ENCODE measurements at regions not wholly inside any gene's neighbourhood (a gene's known extent, or its start where the extent isn't known, plus 50 kb on each side); places are given as distances from the start of the nearest gene placed in this dataset.
A peak's percentile ranks its signal among the peaks of the same experiment; 100 is the strongest.

DNA sequence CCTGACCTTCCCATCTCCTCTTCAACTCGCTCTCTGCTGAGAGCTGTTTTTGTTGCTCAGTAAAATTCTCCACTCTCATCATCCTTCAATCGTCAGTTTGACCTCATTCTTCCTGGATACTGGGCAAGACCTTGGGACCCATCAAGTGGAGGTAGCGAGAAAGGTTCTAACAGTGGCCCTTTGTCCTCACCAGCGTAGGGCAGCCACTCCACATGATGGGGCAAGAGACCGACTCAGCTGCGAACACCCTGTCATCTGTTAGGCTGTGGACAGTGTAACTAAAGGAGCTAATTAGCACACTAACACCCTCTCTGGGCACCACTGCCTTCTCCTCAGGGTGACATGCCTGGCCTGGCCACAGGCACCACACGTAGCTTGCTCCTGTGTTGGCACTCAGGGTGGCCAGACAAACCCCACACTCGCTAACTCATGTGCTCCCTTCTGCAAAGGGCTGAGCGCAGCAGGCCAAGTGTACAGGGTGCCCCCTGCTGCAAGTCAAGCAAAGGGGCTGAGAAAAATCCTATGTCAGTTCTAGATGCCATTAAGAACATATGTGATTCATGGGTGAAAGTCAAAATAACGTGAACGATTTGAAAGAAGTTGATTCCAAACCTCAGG lies 1216.0 kb downstream of the SLITRK5 start:
- no peak overlapping the region for H2BK15ac ChIP-seq (ENCODE audit: low read depth, low read length)
- intact Hi-C loops (cut with micrococcal nuclease) = no loop called here
- H3K14ac ChIP-seq (replicated peaks; ENCODE audit: low read depth, low read length) = no peak overlapping the region
- no peak overlapping the region for H3K4ac ChIP-seq (ENCODE audit: low read depth, low read length)
- no peaks in the 10 kb centered on the region for H3K36me3 ChIP-seq (ENCODE audit: control insufficient read depth, insufficient read depth, low read length)
- in situ Hi-C loops (cut with MboI; ENCODE audit: low sequenced_read_pairs) = no loop called here
- H3K79me1 ChIP-seq (ENCODE audit: low read depth in 1 of 2, low read length in 2 of 2) = no peaks in the 10 kb centered on the region
- no peak overlapping the region for H2BK20ac ChIP-seq (ENCODE audit: low read depth, low read length)
- no peak overlapping the region for H3K4me3 ChIP-seq (ENCODE audit: insufficient read depth, low read depth, low read length)
- H4K5ac ChIP-seq (ENCODE audit: low read depth, low read length) = no peak overlapping the region
- no peak overlapping the region for H3K9ac ChIP-seq (ENCODE audit: low read depth, low read length)
- no peak overlapping the region for H3K4me2 ChIP-seq (ENCODE audit: low read depth, low read length)
- no peak for ATAC-seq (ENCODE audit: low read depth)
- no peak overlapping the region for H4K8ac ChIP-seq (ENCODE audit: low read depth in 2 of 2, low read length in 2 of 2)
- no peak for TF ChIP-seq SMC3 (IDR thresholded peaks at IDR 0.05; ENCODE audit: low read depth, low read length)
- no peak for TF ChIP-seq RAD21 (IDR thresholded peaks at IDR 0.05; ENCODE audit: low read length)
- no peak for TF ChIP-seq RCOR1 (IDR thresholded peaks at IDR 0.05; ENCODE audit: insufficient replicate concordance, low read length)
- TF ChIP-seq, protein P1, sequence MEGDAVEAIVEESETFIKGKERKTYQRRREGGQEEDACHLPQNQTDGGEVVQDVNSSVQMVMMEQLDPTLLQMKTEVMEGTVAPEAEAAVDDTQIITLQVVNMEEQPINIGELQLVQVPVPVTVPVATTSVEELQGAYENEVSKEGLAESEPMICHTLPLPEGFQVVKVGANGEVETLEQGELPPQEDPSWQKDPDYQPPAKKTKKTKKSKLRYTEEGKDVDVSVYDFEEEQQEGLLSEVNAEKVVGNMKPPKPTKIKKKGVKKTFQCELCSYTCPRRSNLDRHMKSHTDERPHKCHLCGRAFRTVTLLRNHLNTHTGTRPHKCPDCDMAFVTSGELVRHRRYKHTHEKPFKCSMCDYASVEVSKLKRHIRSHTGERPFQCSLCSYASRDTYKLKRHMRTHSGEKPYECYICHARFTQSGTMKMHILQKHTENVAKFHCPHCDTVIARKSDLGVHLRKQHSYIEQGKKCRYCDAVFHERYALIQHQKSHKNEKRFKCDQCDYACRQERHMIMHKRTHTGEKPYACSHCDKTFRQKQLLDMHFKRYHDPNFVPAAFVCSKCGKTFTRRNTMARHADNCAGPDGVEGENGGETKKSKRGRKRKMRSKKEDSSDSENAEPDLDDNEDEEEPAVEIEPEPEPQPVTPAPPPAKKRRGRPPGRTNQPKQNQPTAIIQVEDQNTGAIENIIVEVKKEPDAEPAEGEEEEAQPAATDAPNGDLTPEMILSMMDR (conservative IDR thresholded peaks at IDR 0.05; ENCODE audit: low read depth, low read length) = no peak
- TF ChIP-seq CHD1 (IDR thresholded peaks at IDR 0.05; ENCODE audit: low read depth, low read length) = no peak
- no peak for TF ChIP-seq MXI1 (IDR thresholded peaks at IDR 0.05; ENCODE audit: borderline replicate concordance, low read depth, low read length)
- TF ChIP-seq NFE2L2 (IDR thresholded peaks at IDR 0.05; ENCODE audit: low read depth, low read length) = no peak
- TF ChIP-seq BHLHE40 (IDR thresholded peaks at IDR 0.05; ENCODE audit: low read depth, low read length) = no peak
- no peak for TF ChIP-seq RFX5 (IDR thresholded peaks at IDR 0.05; ENCODE audit: low read depth, low read length)
- no peak for TF ChIP-seq FOS (IDR thresholded peaks at IDR 0.05; ENCODE audit: low read depth, low read length)
- TF ChIP-seq, protein P2, sequence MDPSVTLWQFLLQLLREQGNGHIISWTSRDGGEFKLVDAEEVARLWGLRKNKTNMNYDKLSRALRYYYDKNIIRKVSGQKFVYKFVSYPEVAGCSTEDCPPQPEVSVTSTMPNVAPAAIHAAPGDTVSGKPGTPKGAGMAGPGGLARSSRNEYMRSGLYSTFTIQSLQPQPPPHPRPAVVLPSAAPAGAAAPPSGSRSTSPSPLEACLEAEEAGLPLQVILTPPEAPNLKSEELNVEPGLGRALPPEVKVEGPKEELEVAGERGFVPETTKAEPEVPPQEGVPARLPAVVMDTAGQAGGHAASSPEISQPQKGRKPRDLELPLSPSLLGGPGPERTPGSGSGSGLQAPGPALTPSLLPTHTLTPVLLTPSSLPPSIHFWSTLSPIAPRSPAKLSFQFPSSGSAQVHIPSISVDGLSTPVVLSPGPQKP (IDR thresholded peaks at IDR 0.05; ENCODE audit: borderline replicate concordance, low read depth, low read length) = no peak
- no peak for TF ChIP-seq CEBPB (IDR thresholded peaks at IDR 0.05; ENCODE audit: low read depth, low read length)
- TF ChIP-seq MAFK (IDR thresholded peaks at IDR 0.05; ENCODE audit: low read depth, low read length) = no peak
- no peak for TF ChIP-seq MAZ (IDR thresholded peaks at IDR 0.05; ENCODE audit: borderline replicate concordance, low read depth, low read length)
- no peak for TF ChIP-seq POLR2A (IDR thresholded peaks at IDR 0.05; ENCODE audit: low read depth, low read length)
- no peak for TF ChIP-seq USF2 (IDR thresholded peaks at IDR 0.05; ENCODE audit: low read depth, low read length)
- no peaks in the 10 kb centered on the region for H3K27me3 ChIP-seq (ENCODE audit: control insufficient read depth, insufficient read depth, low read length)
- no peak overlapping the region for H2BK5ac ChIP-seq (ENCODE audit: low read depth, low read length, poor library complexity, severe bottlenecking)
- peaks cover 10% of the 10 kb centered on the region for H3K9me3 ChIP-seq (ENCODE audit: control insufficient read depth, insufficient read depth, low read length)
- no peak overlapping the region for H4K91ac ChIP-seq (ENCODE audit: insufficient read depth, low read depth, low read length)
- dilution Hi-C loops (cut with HindIII; ENCODE audit: low sequenced_read_pairs, unreplicated experiment) = no loop called here
- no peak overlapping the region for H2AK9ac ChIP-seq (replicated peaks; ENCODE audit: low read depth, low read length, poor library complexity)
- 73% methylated on average over 2 of the region's 11 CpGs; no CpG with 5 or more reads in 1 of the 2 experiments for WGBS, 2 experiments (ENCODE audit: extremely low coverage in 2 of 2, insufficient read length in 1 of 2)
- ChIA-PET POLR2A (ENCODE audit: unreplicated experiment) (no interaction called here), CTCF (no interaction called here)
- peak overlapping the region; percentile 43 for H2AFZ ChIP-seq (replicated peaks; ENCODE audit: low read length, poor library complexity)
- no peaks in the 10 kb centered on the region for H3K4me1 ChIP-seq (ENCODE audit: control insufficient read depth, insufficient read depth, low read length)
- no TSS peak for BruUV-seq (replicated peaks)
- DNase-seq = no peak
- no peak overlapping the region for H2AK5ac ChIP-seq (ENCODE audit: low read depth, low read length)
- no peaks in the 10 kb centered on the region for H4K20me1 ChIP-seq (ENCODE audit: insufficient read depth, low read length)
- H3K27ac ChIP-seq (ENCODE audit: insufficient read depth, low read length) = no peak overlapping the region
- H2BK120ac ChIP-seq (ENCODE audit: low read depth, low read length) = no peak overlapping the region
- no peak overlapping the region for H3K18ac ChIP-seq (ENCODE audit: low read depth, low read length)
- H3K9me1 ChIP-seq (ENCODE audit: insufficient read depth, low read length) = no peaks in the 10 kb centered on the region
- H3K56ac ChIP-seq (ENCODE audit: extremely low read depth, insufficient read depth, low read length) = no peak overlapping the region
- H3K23ac ChIP-seq (ENCODE audit: low read depth, low read length) = no peak overlapping the region

Data from IMR-90 (cell line).